Kidney capillary endothelial cell (primary cell): ENCODE measurements at regions not wholly inside any gene's neighbourhood (a gene's known extent, or its start where the extent isn't known, plus 50 kb on each side); places are given as distances from the start of the nearest gene placed in this dataset.
"Not testable (repeated sequence)": the region's sequence is repeated elsewhere in the genome, so short reads cannot be mapped to it uniquely, and the experiment has no call there.

Source experiments
- DNase-seq: peaks from one replicate; pipeline ENCODE4 v3.0.0-alpha.2; 2018; ENCODE audit warnings: low spot score

DNA sequence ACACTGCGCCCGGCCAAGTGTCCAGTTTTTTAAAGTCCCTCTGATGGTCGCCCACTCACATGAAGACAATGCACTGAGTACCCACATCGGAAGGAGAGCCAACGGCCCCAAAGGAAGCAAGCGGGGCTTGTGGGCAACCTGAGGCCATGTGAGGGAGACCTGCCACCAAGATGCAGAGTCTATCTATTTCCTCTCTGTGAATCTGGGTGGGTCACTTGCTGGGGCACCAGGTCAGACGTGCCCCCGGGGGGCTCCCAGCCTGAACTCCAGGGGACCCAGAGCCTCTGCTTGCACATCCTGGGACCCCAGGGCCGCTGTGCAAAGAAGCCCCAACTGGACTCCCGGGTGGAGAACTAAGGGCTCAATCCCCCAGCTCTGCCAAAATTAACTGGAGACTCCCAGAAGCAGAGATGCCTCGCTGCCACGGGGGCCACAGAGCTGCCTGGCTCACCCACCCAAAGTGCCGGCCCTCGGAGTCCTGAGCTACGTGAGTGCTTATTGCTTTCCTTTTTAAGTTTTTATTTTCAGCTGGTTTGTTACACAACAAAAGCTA, 106.4 kb downstream of the BRD1 start:
- DNase-seq = no peak

DNA sequence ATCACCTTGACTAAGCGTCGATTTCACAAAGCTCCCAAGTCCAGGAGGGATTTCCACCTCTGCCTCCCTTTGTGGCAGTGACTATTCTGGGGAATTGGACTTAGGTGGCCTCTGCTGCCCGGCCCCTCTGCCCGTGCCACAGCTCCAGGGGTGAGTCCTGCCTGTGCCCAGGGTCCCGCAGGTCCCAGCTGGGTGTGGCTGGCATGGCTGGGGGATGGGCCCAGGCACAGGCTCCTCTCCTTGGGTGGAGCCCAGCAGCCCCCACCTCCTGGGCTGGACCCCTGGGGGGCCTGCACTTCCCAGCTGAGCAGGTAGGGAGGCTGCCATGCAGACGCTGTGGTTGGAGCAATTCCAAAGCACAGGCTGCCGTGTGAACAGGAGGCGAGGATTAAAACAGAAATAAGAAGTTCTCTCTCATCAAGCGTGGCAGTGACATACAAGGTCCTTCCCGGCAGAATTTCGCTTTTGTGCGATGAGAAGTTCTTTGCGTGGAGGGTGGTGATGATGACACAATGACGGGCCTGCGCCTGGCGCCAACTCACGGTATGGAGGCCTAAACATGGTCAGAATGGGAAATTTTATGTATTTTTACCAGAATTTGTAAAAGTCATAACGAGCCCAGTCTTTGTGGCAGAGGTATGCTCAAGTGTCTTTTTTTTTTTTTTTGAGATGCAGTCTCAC, 107.3 kb downstream of the BRD1 start:
- no peak for DNase-seq

- no peak for DNase-seq
These were observed 108.6 kb downstream of the BRD1 start for GRCh38 chr22:49719046-49719445.

DNA sequence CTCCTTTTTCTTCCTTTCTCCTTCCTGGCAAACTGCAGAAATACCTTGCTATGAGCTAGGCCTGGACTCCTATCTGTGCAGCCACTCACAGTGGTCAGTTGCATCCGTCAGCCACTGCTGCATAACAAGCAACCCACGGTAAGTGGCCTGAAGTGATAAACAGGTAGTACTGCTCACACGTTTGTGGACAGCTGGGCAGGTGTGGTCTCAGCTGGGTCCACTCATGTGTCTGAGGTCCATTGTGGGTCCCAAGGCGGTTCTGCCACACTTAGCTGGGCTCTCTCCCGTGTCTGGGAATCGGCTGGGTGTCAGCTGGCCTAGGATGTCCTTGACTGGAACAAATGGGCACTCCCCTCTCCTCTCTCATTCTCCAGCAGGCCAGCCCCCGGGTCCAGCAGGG, 109.3 kb downstream of the BRD1 start:
- DNase-seq = no peak

- no peak for DNase-seq
These were observed 110.3 kb downstream of the BRD1 start for GRCh38 chr22:49717322-49717919.

GRCh38 chr22:49716441-49716840, 111.2 kb downstream of the BRD1 start:
- no peak for DNase-seq

- no peak for DNase-seq
These were observed 112.2 kb downstream of the BRD1 start for GRCh38 chr22:49715450-49715849.

DNA sequence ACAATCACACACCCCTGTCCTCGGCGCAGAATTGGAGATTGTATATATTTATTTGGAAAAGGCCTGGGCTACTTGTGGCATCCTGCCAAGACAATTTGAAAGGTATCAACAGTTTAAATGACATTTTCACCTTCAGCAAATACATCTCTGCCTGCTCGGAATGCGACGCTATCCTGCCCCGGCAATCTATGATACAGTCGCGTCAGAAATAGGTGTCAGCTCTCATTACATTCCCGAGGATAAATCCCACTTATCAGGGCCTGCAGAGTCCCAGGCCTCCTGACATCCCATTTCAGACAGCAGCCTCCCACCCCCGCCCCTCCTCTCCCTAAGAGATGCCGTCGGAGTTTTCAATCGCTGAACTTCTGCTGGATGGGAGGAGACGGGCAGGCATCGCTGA, 114.7 kb downstream of the BRD1 start:
- DNase-seq = no peak

DNA sequence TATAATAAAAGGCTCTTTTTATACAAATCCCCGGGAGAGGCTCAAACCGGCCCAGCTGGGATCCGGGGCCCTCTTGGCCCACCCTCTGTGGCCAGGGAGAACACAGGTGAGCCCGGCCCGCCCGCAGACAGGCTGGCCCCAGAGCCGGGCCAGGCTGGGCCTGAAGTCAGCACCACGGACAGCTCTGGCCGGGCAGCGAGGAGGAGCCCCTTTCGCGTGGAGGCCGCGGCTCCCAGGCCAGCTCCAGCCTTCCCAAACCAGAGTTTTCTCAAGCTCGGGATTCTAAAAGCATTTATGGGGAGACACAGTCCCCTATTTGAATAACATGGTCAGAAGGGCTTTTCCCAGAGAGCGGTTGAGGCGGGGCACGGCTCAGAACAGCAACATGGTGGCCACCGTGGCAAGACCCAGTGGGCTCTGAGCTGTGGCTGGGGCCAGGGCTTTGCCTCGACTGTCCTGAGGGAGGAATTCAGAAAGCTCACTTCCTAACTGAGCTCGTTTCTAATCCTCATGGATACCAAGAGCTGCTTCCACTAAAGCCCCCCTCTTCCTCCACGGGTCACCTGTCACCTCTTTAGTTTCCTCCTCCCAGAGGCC, 115.4 kb downstream of the BRD1 start:
- DNase-seq = peak; percentile 13

DNA sequence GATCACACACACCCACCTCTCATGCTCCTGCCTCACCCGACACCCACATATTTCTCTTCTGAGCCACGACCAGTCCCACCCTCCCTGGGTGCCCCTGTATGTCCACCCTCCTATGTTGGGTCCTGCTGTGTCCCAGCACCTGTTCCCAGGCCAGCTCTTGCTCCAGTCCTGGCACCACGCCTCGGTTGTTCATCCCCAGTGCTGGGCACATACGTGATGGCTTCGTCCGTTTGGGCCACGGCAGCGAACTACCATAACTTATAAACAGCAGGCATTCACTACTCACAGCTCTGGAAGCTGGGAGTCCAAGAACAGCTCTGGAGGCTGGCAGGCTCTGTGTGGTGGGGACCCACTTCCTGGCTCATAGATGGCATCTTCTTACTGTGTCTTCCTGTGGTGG, 116.9 kb downstream of the BRD1 start:
- DNase-seq = no peak

DNA sequence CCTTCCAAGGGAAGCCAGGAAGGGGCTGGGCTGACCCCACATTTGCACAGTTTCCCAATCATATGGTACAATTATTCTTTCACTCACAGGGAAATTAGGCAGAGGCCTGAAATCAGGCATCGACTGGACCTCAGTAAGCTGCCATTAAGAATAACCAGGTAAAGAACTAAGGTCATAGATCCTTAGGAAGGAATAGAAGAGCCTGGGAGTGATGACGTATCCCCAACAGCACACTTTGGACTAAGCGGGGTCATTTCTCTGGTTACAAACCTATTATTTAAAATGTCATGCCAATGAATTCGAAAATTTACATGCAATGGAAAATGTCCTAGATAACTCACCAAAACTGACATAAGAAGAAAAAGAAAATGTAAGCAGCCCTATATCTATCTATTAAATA, 118.2 kb downstream of the BRD1 start:
- DNase-seq = no peak

GRCh38 chr22:49705972-49706352, 121.7 kb downstream of the BRD1 start:
- DNase-seq = no peak

- DNase-seq = no peak
These were observed 122.3 kb downstream of the BRD1 start for GRCh38 chr22:49705216-49705971.

- DNase-seq = no peak
These were observed 123.1 kb downstream of the BRD1 start for GRCh38 chr22:49704345-49705215.

DNA sequence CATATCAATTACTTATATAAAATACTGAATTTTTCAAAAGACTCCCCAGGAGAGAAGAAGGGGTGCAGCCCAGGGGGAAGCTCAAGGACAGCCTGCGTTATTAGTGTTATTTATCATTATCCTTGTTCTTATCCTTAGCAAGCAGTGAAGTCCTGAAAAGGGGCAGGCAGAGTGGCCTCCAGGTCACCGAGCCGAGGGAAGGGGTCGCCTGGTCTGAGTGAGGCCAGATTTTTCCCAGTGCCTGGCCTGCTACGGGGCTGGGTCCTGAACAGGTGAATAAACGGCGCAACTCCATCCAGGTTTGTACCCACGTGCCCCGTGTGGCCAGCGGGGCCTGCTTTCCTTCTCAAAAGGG, 123.7 kb downstream of the BRD1 start:
- DNase-seq = no peak

DNA sequence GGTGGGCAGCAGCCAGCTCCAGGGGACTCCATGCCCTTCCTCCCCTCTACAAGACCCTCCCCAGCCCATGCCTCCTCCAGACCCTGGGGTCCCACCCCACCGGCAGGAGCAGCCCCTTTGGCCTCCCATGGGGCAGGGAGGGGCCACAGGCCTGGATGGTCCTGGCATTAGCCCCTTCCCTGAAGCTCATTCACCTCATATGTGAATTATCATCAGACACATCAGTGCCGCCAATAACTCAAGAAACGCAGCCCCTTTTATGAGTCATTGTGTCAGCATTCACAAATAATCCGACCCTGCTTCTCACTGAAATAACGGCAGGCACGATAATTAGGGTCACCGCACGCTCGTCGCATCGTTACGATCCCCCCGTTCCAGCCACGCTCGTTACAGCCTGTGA, 124.2 kb downstream of the BRD1 start:
- no peak for DNase-seq

DNA sequence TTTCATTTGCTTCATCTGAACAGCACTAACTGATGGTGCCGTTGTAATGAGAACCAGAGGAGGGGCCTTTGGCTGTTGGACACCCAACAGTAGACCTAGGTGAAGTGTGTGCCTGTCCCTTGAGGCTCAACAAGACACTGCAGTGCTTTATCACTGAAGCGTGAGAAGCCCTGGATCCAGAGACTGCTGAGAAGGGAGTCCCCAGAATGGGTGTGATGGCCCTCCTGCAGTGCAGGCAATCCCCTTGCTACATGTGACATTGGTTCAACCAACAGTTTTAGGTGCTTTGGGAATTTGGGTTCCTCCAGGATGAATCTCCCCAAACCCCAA, 125.6 kb downstream of the BRD1 start:
- no peak for DNase-seq

DNA sequence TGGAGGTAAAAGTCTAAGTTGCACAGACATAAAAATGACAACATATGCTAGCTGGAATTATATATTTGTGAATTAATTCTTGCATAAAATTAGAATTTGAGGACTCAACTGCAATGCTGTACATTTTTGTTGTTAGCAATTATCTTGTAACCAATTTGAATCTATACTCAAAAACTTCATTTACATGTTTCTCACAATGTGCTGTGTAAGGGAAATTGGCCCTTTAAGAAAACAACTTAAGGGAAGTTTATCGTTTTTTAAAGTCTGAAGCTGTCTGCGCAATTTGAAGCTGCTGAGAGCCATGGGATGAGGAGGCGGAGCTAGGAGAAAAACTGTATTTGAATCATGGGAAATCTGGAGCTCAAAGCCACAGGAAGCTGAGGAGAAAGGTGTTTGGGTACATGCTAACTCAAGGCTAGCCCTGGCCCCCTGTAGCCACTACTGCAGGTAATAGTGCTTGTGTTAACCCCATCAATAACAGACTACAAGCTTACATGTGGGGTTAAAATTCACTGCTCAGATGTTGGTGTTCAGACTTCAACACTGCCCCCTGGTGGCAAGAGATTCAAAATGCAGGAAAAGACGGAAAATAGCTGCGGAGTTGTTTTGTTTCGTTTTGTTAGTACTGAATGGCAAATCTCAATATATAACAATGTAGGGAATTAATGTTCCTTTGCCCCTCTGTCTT, 126.1 kb downstream of the BRD1 start:
- DNase-seq = no peak

DNA sequence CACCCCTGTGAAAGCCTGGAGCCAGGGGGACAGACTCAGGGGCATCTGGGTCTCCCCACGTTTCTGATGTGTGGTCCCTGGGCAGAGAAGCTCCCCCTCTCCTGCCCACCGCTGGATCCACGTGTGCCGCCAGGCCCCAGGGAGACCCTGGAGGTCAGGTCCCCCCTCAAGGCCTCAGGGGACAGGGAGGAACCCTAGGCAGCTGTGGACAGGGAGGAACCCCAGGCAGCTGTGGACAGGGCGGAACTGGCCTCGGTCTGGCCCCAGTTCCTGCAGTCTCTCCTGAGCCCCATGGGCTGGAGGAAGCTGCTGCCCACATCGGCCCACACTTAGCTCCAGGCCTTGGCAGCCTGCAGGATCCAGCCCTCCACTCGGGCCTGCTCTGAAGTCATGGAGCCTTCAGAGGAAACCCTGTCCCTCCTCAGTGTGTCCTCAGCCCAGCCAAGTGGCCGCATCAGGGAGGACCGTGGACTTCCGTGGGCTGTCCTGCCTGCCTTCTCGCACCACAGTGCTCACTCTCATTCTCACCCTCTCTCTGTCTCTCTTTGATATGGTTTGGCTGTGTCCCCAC, 127.7 kb downstream of the BRD1 start:
- no peak for DNase-seq

GRCh38 chr22:49699476-49699875, 128.2 kb downstream of the BRD1 start:
- DNase-seq = no peak

- not testable (repeated sequence) for DNase-seq
These were observed 129.1 kb downstream of the BRD1 start for GRCh38 chr22:49698616-49699015.
